Body of pancreas (tissue), 4 donors: ENCODE measurements at regions not wholly inside any gene's neighbourhood (a gene's known extent, or its start where the extent isn't known, plus 50 kb on each side); places are given as distances from the start of the nearest gene placed in this dataset.

Experiments used
- ATAC-seq: fragments of 150-250 bp; one replicate; pipeline ENCODE4 v1.9.1; 2016
- DNase-seq, 4 donors: peaks; one replicate each; pipeline ENCODE4 v3.0.0-alpha.2; 2019
- H3K27ac ChIP-seq, 4 donors: fragments of 200-600 bp; sonication (generic); 1 replicate in 3 of 4; 2 replicates in 1 of 4; pipeline versions ENCODE4 v1.5.1 to v1.6.1; 2016 to 2019; ENCODE audit warnings: mild to moderate bottlenecking in 1 of 4, mixed read lengths in 1 of 4, moderate library complexity in 1 of 4
- H3K27me3 ChIP-seq, 2 donors: fragments of 200-600 bp; sonication (generic); one replicate each; pipeline ENCODE4 v1.6.0; 2016; ENCODE audit warnings: mild to moderate bottlenecking in 1 of 2
- H3K36me3 ChIP-seq, 2 donors: fragments of 200-600 bp; sonication (generic); replicated peaks in 1 of 2; 2 replicates each; pipeline ENCODE4 v1.5.1; 2016; ENCODE audit warnings: low read depth in 2 of 2; ENCODE audit not compliant: insufficient read depth in 1 of 2
- H3K4me1 ChIP-seq: fragments of 200-600 bp; sonication (generic); one replicate; pipeline ENCODE4 v1.6.0; 2016
- H3K4me3 ChIP-seq, 2 donors: fragments of 200-600 bp; sonication (generic); 1 replicate in 1 of 2; 2 replicates in 1 of 2; pipeline ENCODE4 v1.5.1; 2016 to 2019
- H3K9me3 ChIP-seq, 3 donors: fragments of 200-600 bp; sonication (generic); 1 replicate in 2 of 3; 2 replicates in 1 of 3; pipeline ENCODE4 v1.5.1; 2016
- CTCF ChIP-seq, 7 experiments: fragments of 450-650 bp in 4 of 7; fragments of 200-600 bp in 3 of 7; sonication (generic) in 3 of 7; IDR thresholded peaks; one replicate each; pipeline ENCODE4 v1.5.1; 2016 to 2019; ENCODE audit warnings: antibody characterized with exemption in 7 of 7
- POLR2A ChIP-seq, 3 donors: fragments of 450-650 bp; IDR thresholded peaks; one replicate each; pipeline ENCODE4 v1.6.1; 2016; ENCODE audit warnings: antibody characterized with exemption in 3 of 3, mild to moderate bottlenecking in 2 of 3
- WGBS, 2 donors: methylation state at CpG; one replicate each; pipeline ENCODE4 v1.1.5; 2017; 5-methylcytosine and 5-hydroxymethylcytosine counted together
- intact Hi-C: fragments of 100-400 bp; cut with DNase I; formaldehyde crosslinking; loops from one replicate; pipeline ENCODE4 v1.15.1; 2023

GRCh38 chr4:41446981-41447725, 90.8 kb upstream of the LIMCH1 start:
- Histone ChIP-seq H3K4me3 (no peak overlapping the region), H3K27ac (no peak overlapping the region), H3K9me3 (no peaks in the 10 kb centered on the region), H3K36me3 (no peaks in the 10 kb centered on the region), H3K27me3 (no peaks in the 10 kb centered on the region), H3K4me1 (no peaks in the 10 kb centered on the region)
- intact Hi-C loops = no loop called here
- TF ChIP-seq POLR2A (IDR thresholded peaks at IDR 0.05) = no peak
- ATAC-seq = no peak
- 93 to 94% methylated on average over 11 of the region's 11 CpGs for WGBS, 2 donors
- DNase-seq = no peak

GRCh38 chr4:41448934-41449333, 89.0 kb upstream of the LIMCH1 start:
- Histone ChIP-seq H3K4me1 (no peaks in the 10 kb centered on the region), H3K27ac (no peak overlapping the region), H3K27me3 (no peaks in the 10 kb centered on the region), H3K36me3 (no peaks in the 10 kb centered on the region), H3K4me3 (no peak overlapping the region), H3K9me3 (no peaks in the 10 kb centered on the region)
- WGBS, 2 donors = 75 to 80% methylated on average over 7 of the region's 7 CpGs
- no peak for ATAC-seq
- DNase-seq = peak; percentile 15 to 58 (median 20)
- intact Hi-C loops = no loop called here
- TF ChIP-seq POLR2A (IDR thresholded peaks at IDR 0.05) (no peak), CTCF (IDR thresholded peaks at IDR 0.05) (no peak)

GRCh38 chr4:41451961-41452360, 86.0 kb upstream of the LIMCH1 start:
- Histone ChIP-seq H3K27ac (no peak overlapping the region), H3K4me1 (no peaks in the 10 kb centered on the region), H3K4me3 (no peak overlapping the region), H3K9me3 (no peaks in the 10 kb centered on the region), H3K36me3 (no peaks in the 10 kb centered on the region), H3K27me3 (no peaks in the 10 kb centered on the region)
- TF ChIP-seq POLR2A (IDR thresholded peaks at IDR 0.05) (no peak), CTCF (IDR thresholded peaks at IDR 0.05) (no peak)
- intact Hi-C loops = no loop called here
- DNase-seq (no peak), ATAC-seq (no peak)
- 79 to 93% methylated on average over 3 of the region's 3 CpGs for WGBS, 2 donors

GRCh38 chr4:41452484-41453225, 85.3 kb upstream of the LIMCH1 start:
- H3K9me3 ChIP-seq = no peaks in the 10 kb centered on the region
- no peak overlapping the region for H3K27ac ChIP-seq
- intact Hi-C loops = no loop called here
- H3K4me1 ChIP-seq = no peaks in the 10 kb centered on the region
- no peak overlapping the region for H3K4me3 ChIP-seq
- H3K27me3 ChIP-seq = no peaks in the 10 kb centered on the region
- ATAC-seq (no peak), DNase-seq (no peak)
- TF ChIP-seq CTCF (IDR thresholded peaks at IDR 0.05) (no peak), POLR2A (IDR thresholded peaks at IDR 0.05) (no peak)
- WGBS, 2 donors = 56 to 81% methylated on average over 6 of the region's 6 CpGs
- no peaks in the 10 kb centered on the region for H3K36me3 ChIP-seq

GRCh38 chr4:41454423-41454822, 83.5 kb upstream of the LIMCH1 start:
- WGBS, 2 donors = 52 to 61% methylated on average over 4 of the region's 4 CpGs
- intact Hi-C loops = no loop called here
- H3K36me3 ChIP-seq = no peaks in the 10 kb centered on the region
- no peaks in the 10 kb centered on the region for H3K27me3 ChIP-seq
- H3K27ac ChIP-seq = no peak overlapping the region
- DNase-seq (no peak), ATAC-seq (no peak)
- no peak for TF ChIP-seq POLR2A (IDR thresholded peaks at IDR 0.05)
- TF ChIP-seq CTCF (IDR thresholded peaks at IDR 0.05) = no peak
- no peaks in the 10 kb centered on the region for H3K9me3 ChIP-seq
- H3K4me3 ChIP-seq = no peak overlapping the region
- H3K4me1 ChIP-seq = no peaks in the 10 kb centered on the region
